ENCODE measurements at regions not wholly inside any gene's neighbourhood (a gene's known extent, or its start where the extent isn't known, plus 50 kb on each side); places are given as distances from the start of the nearest gene placed in this dataset.

GRCh38 chr15:69660114-69660513, 207.5 kb downstream of the RPLP1 start:
- no peak for TF ChIP-seq SMC3 (IDR thresholded peaks at IDR 0.05; ENCODE audit: low read depth, low read length)
- TF ChIP-seq CTCF (conservative IDR thresholded peaks at IDR 0.05; ENCODE audit: low read depth, low read length), result no peak
- no peak for TF ChIP-seq MXI1 (IDR thresholded peaks at IDR 0.05; ENCODE audit: borderline replicate concordance, low read depth, low read length)
- no peak for TF ChIP-seq POLR2A (IDR thresholded peaks at IDR 0.05; ENCODE audit: low read depth, low read length)
- no peak for TF ChIP-seq ELK1 (IDR thresholded peaks at IDR 0.05; ENCODE audit: borderline replicate concordance, low read depth, low read length)
- TF ChIP-seq RAD21 (IDR thresholded peaks at IDR 0.05; ENCODE audit: low read length), result no peak
- no peak for TF ChIP-seq FOS (IDR thresholded peaks at IDR 0.05; ENCODE audit: low read depth, low read length)
- no peak for TF ChIP-seq CHD1 (IDR thresholded peaks at IDR 0.05; ENCODE audit: low read depth, low read length)
- TF ChIP-seq MAZ (IDR thresholded peaks at IDR 0.05; ENCODE audit: borderline replicate concordance, low read depth, low read length), result no peak
- TF ChIP-seq MAFK (IDR thresholded peaks at IDR 0.05; ENCODE audit: low read depth, low read length), result no peak
- no peak for TF ChIP-seq NFE2L2 (IDR thresholded peaks at IDR 0.05; ENCODE audit: low read depth, low read length)
- no peak for TF ChIP-seq RFX5 (IDR thresholded peaks at IDR 0.05; ENCODE audit: low read depth, low read length)
- no peak for TF ChIP-seq CEBPB (IDR thresholded peaks at IDR 0.05; ENCODE audit: low read depth, low read length)
